Mammary epithelial cell (primary cell): ENCODE measurements at regions not wholly inside any gene's neighbourhood (a gene's known extent, or its start where the extent isn't known, plus 50 kb on each side); places are given as distances from the start of the nearest gene placed in this dataset.

ENCODE experiments used
- EZH2 ChIP-seq: IDR thresholded peaks from 2 replicates; pipeline ENCODE4 v1.6.1; 2012; ENCODE audit warnings: low read length, inconsistent platforms, borderline replicate concordance
- TF ChIP-seq, protein P1 (sequence below), 2 donors: IDR thresholded peaks in 1 of 2; conservative IDR thresholded peaks in 1 of 2; 2 replicates each; pipeline ENCODE4 v1.5.1; 2011 to 2012; ENCODE audit warnings: inconsistent platforms in 2 of 2, low read length in 2 of 2, mild to moderate bottlenecking in 2 of 2, control low read depth in 1 of 2, low read depth in 1 of 2; ENCODE audit not compliant: insufficient read depth in 1 of 2; ENCODE audit errors: extremely low read depth in 1 of 2

DNA sequence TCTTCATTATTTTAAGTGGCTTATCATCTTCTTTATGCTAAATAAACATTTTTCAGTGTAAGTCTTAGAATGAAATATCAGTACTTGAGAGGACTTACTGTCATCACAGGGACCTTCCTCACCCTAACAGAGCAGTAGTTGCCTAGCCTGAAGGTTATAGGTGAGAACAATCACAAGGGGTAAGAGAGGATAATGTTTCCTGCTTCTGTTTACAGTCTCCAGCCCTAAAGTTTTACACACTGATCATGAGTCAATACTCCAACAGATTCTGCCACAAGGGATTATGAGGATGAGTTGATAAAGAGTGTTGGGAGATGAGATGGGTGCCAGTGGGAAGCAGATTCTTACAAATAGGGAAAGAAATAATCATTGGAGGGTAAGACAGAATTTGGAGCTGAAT lies 265.1 kb upstream of the DAB2 start:
- TF ChIP-seq, protein P1, sequence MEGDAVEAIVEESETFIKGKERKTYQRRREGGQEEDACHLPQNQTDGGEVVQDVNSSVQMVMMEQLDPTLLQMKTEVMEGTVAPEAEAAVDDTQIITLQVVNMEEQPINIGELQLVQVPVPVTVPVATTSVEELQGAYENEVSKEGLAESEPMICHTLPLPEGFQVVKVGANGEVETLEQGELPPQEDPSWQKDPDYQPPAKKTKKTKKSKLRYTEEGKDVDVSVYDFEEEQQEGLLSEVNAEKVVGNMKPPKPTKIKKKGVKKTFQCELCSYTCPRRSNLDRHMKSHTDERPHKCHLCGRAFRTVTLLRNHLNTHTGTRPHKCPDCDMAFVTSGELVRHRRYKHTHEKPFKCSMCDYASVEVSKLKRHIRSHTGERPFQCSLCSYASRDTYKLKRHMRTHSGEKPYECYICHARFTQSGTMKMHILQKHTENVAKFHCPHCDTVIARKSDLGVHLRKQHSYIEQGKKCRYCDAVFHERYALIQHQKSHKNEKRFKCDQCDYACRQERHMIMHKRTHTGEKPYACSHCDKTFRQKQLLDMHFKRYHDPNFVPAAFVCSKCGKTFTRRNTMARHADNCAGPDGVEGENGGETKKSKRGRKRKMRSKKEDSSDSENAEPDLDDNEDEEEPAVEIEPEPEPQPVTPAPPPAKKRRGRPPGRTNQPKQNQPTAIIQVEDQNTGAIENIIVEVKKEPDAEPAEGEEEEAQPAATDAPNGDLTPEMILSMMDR (conservative IDR thresholded peaks at IDR 0.05 in 1 of 2, IDR thresholded peaks at IDR 0.05 in 1 of 2; ENCODE audit: extremely low read depth in 1 of 2, insufficient read depth in 1 of 2, low read depth in 1 of 2, low read length in 2 of 2): no peak
- no peak for TF ChIP-seq EZH2
